ENCODE measurements at regions not wholly inside any gene's neighbourhood (a gene's known extent, or its start where the extent isn't known, plus 50 kb on each side); places are given as distances from the start of the nearest gene placed in this dataset.

- H3K4me3 ChIP-seq (ENCODE audit: low read depth, low read length) = no peak overlapping the region
- no peak for TF ChIP-seq CTCF (IDR thresholded peaks at IDR 0.05; ENCODE audit: low read depth, low read length, missing control alignments)
- DNase-seq (ENCODE audit: low read depth) = no peak
These were observed 124.5 kb upstream of the ERG start for GRCh38 chr21:38622827-38623209.

GRCh38 chr21:38623552-38623951 is 125.3 kb upstream of the ERG start:
- TF ChIP-seq CTCF (IDR thresholded peaks at IDR 0.05; ENCODE audit: low read depth, low read length, missing control alignments) = no peak
- H3K4me3 ChIP-seq (ENCODE audit: low read depth, low read length) = no peak overlapping the region
- DNase-seq (ENCODE audit: low read depth) = no peak

- no peak for TF ChIP-seq CTCF (IDR thresholded peaks at IDR 0.05; ENCODE audit: low read depth, low read length, missing control alignments)
- H3K4me3 ChIP-seq (ENCODE audit: low read depth, low read length) = no peak overlapping the region
- DNase-seq (ENCODE audit: low read depth) = no peak
These were observed 126.7 kb upstream of the ERG start for GRCh38 chr21:38625000-38625399.

- DNase-seq (ENCODE audit: low read depth) = no peak
- TF ChIP-seq CTCF (IDR thresholded peaks at IDR 0.05; ENCODE audit: low read depth, low read length, missing control alignments) = no peak
These were observed 128.0 kb upstream of the ERG start for GRCh38 chr21:38626306-38626705.

GRCh38 chr21:38628349-38628748 is 130.1 kb upstream of the ERG start:
- TF ChIP-seq CTCF (IDR thresholded peaks at IDR 0.05; ENCODE audit: low read depth, low read length, missing control alignments) = no peak
- no peak for DNase-seq (ENCODE audit: low read depth)
- H3K4me3 ChIP-seq (ENCODE audit: low read depth, low read length) = no peak overlapping the region

More at GRCh38 chr21:38626306-38626705, 128.0 kb upstream of the ERG start:
- H3K4me3 ChIP-seq (ENCODE audit: low read depth, low read length) = no peak overlapping the region

- DNase-seq (ENCODE audit: low read depth) = no peak
- TF ChIP-seq CTCF (IDR thresholded peaks at IDR 0.05; ENCODE audit: low read depth, low read length, missing control alignments) = no peak
- H3K4me3 ChIP-seq (ENCODE audit: low read depth, low read length) = no peak overlapping the region
These were observed 132.9 kb upstream of the ERG start for GRCh38 chr21:38631206-38631605.

- no peak overlapping the region for H3K4me3 ChIP-seq (ENCODE audit: low read depth, low read length)
- no peak for TF ChIP-seq CTCF (IDR thresholded peaks at IDR 0.05; ENCODE audit: low read depth, low read length, missing control alignments)
- DNase-seq (ENCODE audit: low read depth) = no peak
These were observed 133.4 kb upstream of the ERG start for GRCh38 chr21:38631676-38632075.
